ENCODE measurements at regions not wholly inside any gene's neighbourhood (a gene's known extent, or its start where the extent isn't known, plus 50 kb on each side); places are given as distances from the start of the nearest gene placed in this dataset.

GRCh38 chr5:90111364-90112032 lies 298.1 kb downstream of the CETN3 start:
- TF ChIP-seq POLR2AphosphoS5 (IDR thresholded peaks at IDR 0.05) = no peak
- TF ChIP-seq POLR2A (IDR thresholded peaks at IDR 0.05) = no peak
- no peak for TF ChIP-seq CTCF (IDR thresholded peaks at IDR 0.05 in 8 of 11, conservative IDR thresholded peaks at IDR 0.05 in 3 of 11)
- no peak for DNase-seq
- H3K27ac ChIP-seq = no peak overlapping the region
- no peaks in the 10 kb centered on the region for H3K27me3 ChIP-seq (replicated peaks in 1 of 7)
- H3K4me1 ChIP-seq = no peaks in the 10 kb centered on the region
- H3K36me3 ChIP-seq = no peaks in the 10 kb centered on the region
- intact Hi-C loops (cut with DNase I; ENCODE audit: low total_unique reads) = no loop called here
- no peaks in the 10 kb centered on the region for H3K9me3 ChIP-seq
- no peak overlapping the region for H3K4me3 ChIP-seq
- 59 to 70% (median 64%) methylated on average over 10 of the region's 10 CpGs for WGBS, 5 donors

- Histone ChIP-seq H3K27ac (no peak overlapping the region), H3K9me3 (peaks cover 0 to 19% (median 12%) of the 10 kb centered on the region in 8 donors), H3K4me1 (no peaks in the 10 kb centered on the region), H3K36me3 (no peaks in the 10 kb centered on the region), H3K27me3 (replicated peaks in 1 of 7) (no peaks in the 10 kb centered on the region), H3K4me3 (no peak overlapping the region)
- intact Hi-C loops (cut with DNase I; ENCODE audit: low total_unique reads) = no loop called here
- TF ChIP-seq CTCF (IDR thresholded peaks at IDR 0.05 in 8 of 11, conservative IDR thresholded peaks at IDR 0.05 in 3 of 11) = no peak
- no peak for TF ChIP-seq POLR2A (IDR thresholded peaks at IDR 0.05)
- no peak for TF ChIP-seq POLR2AphosphoS5 (IDR thresholded peaks at IDR 0.05)
- 37 to 45% (median 42%) methylated on average over 2 of the region's 2 CpGs for WGBS, 5 donors
- DNase-seq = no peak
These were observed 300.3 kb downstream of the CETN3 start for GRCh38 chr5:90109285-90109684.

GRCh38 chr5:90099099-90099498 lies 310.5 kb downstream of the CETN3 start:
- no peak for DNase-seq
- no peak overlapping the region for H3K27ac ChIP-seq
- peaks cover 0 to 10% (median under 1%) of the 10 kb centered on the region in 8 donors for H3K9me3 ChIP-seq
- no peaks in the 10 kb centered on the region for H3K36me3 ChIP-seq
- H3K27me3 ChIP-seq (replicated peaks in 1 of 7) = no peaks in the 10 kb centered on the region
- TF ChIP-seq POLR2A (IDR thresholded peaks at IDR 0.05) = no peak
- no peak for TF ChIP-seq POLR2AphosphoS5 (IDR thresholded peaks at IDR 0.05)
- no peak for TF ChIP-seq CTCF (IDR thresholded peaks at IDR 0.05 in 8 of 11, conservative IDR thresholded peaks at IDR 0.05 in 3 of 11)
- intact Hi-C loops (cut with DNase I; ENCODE audit: low total_unique reads) = no loop called here
- no peak overlapping the region for H3K4me3 ChIP-seq
- H3K4me1 ChIP-seq = no peaks in the 10 kb centered on the region

GRCh38 chr5:90097082-90097477 lies 312.5 kb downstream of the CETN3 start:
- Histone ChIP-seq H3K4me1 (no peaks in the 10 kb centered on the region), H3K4me3 (no peak overlapping the region), H3K9me3 (no peaks in the 10 kb centered on the region), H3K27me3 (replicated peaks in 1 of 7) (no peaks in the 10 kb centered on the region), H3K27ac (no peak overlapping the region), H3K36me3 (no peaks in the 10 kb centered on the region)
- WGBS, 5 donors = 90 to 97% (median 92%) methylated on average over 4 of the region's 4 CpGs
- no peak for TF ChIP-seq CTCF (IDR thresholded peaks at IDR 0.05 in 8 of 11, conservative IDR thresholded peaks at IDR 0.05 in 3 of 11)
- no peak for TF ChIP-seq POLR2A (IDR thresholded peaks at IDR 0.05)
- TF ChIP-seq POLR2AphosphoS5 (IDR thresholded peaks at IDR 0.05) = no peak
- DNase-seq = no peak
- intact Hi-C loops (cut with DNase I; ENCODE audit: low total_unique reads) = no loop called here

Data from spleen (tissue), 11 donors.